ENCODE measurements at regions not wholly inside any gene's neighbourhood (a gene's known extent, or its start where the extent isn't known, plus 50 kb on each side); places are given as distances from the start of the nearest gene placed in this dataset.

GRCh38 chr9:11141357-11141756 lies 528.6 kb upstream of the PTPRD start:
- no peak for TF ChIP-seq POLR2A (IDR thresholded peaks at IDR 0.05)
- TF ChIP-seq, protein P1, sequence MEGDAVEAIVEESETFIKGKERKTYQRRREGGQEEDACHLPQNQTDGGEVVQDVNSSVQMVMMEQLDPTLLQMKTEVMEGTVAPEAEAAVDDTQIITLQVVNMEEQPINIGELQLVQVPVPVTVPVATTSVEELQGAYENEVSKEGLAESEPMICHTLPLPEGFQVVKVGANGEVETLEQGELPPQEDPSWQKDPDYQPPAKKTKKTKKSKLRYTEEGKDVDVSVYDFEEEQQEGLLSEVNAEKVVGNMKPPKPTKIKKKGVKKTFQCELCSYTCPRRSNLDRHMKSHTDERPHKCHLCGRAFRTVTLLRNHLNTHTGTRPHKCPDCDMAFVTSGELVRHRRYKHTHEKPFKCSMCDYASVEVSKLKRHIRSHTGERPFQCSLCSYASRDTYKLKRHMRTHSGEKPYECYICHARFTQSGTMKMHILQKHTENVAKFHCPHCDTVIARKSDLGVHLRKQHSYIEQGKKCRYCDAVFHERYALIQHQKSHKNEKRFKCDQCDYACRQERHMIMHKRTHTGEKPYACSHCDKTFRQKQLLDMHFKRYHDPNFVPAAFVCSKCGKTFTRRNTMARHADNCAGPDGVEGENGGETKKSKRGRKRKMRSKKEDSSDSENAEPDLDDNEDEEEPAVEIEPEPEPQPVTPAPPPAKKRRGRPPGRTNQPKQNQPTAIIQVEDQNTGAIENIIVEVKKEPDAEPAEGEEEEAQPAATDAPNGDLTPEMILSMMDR (IDR thresholded peaks at IDR 0.05) = no peak

Data from body of pancreas (tissue), 4 donors.